Natural killer cell (primary cell): ENCODE measurements at regions not wholly inside any gene's neighbourhood (a gene's known extent, or its start where the extent isn't known, plus 50 kb on each side); places are given as distances from the start of the nearest gene placed in this dataset.

ENCODE experiments used
- ATAC-seq, 3 donors: fragments of 150-1000 bp in 2 of 3; fragments of 200-7000 bp in 1 of 3; cut with Tn5 transposase; 1 replicate in 1 of 3; 2 replicates in 2 of 3; pipeline ENCODE4 v1.10.0; 2021; ENCODE audit warnings: mild to moderate bottlenecking in 2 of 3, moderate library complexity in 2 of 3
- DNase-seq, 2 donors: peaks; one replicate each; pipeline versions ENCODE4 v3.0.0 to v3.0.0-alpha.2; 2013 to 2021; ENCODE audit warnings: mixed read lengths in 1 of 2
- H3K27ac ChIP-seq: one replicate; pipeline ENCODE4 v1.5.1; 2013; ENCODE audit warnings: mild to moderate bottlenecking, low read length
- H3K27me3 ChIP-seq: one replicate; pipeline ENCODE4 v1.6.1; 2013; ENCODE audit warnings: low read length; ENCODE audit not compliant: control insufficient read depth, insufficient read depth
- H3K36me3 ChIP-seq: one replicate; pipeline ENCODE4 v1.6.1; 2013; ENCODE audit warnings: low read length; ENCODE audit not compliant: control insufficient read depth, insufficient read depth
- H3K4me1 ChIP-seq: one replicate; pipeline ENCODE4 v1.6.1; 2013; ENCODE audit warnings: low read length; ENCODE audit not compliant: control insufficient read depth, insufficient read depth
- H3K4me3 ChIP-seq: one replicate; pipeline ENCODE4 v1.5.1; 2013; ENCODE audit warnings: low read length
- H3K9me3 ChIP-seq: one replicate; pipeline ENCODE4 v1.6.1; 2013; ENCODE audit warnings: low read length; ENCODE audit not compliant: control insufficient read depth, insufficient read depth
- H3K27ac Mint-ChIP-seq, 2 donors: one replicate each; pipeline ENCODE4 v1.8.0; 2022; ENCODE audit warnings: mild to moderate bottlenecking in 2 of 2, mixed read lengths in 2 of 2, moderate library complexity in 1 of 2
- H3K27me3 Mint-ChIP-seq, 2 donors: one replicate each; pipeline ENCODE4 v1.8.0; 2022; ENCODE audit warnings: low read depth in 2 of 2, mixed read lengths in 2 of 2
- H3K36me3 Mint-ChIP-seq: one replicate; pipeline ENCODE4 v1.8.0; 2022; ENCODE audit warnings: mixed read lengths
- H3K4me1 Mint-ChIP-seq, 2 donors: one replicate each; pipeline ENCODE4 v1.8.0; 2022; ENCODE audit warnings: mixed read lengths in 2 of 2
- H3K4me3 Mint-ChIP-seq: one replicate; pipeline ENCODE4 v1.8.0; 2022; ENCODE audit warnings: mild to moderate bottlenecking, moderate library complexity, mixed read lengths
- H3K9me3 Mint-ChIP-seq, 2 donors: one replicate each; pipeline ENCODE4 v1.8.0; 2022; ENCODE audit warnings: mixed read lengths in 2 of 2
- WGBS: methylation state at CpG from one replicate; pipeline ENCODE4 v1.1.7; 2013; ENCODE audit warnings: missing lambda C conversion rate; ENCODE audit not compliant: insufficient coverage; 5-methylcytosine and 5-hydroxymethylcytosine counted together
- intact Hi-C: fragments of 100-400 bp; cut with micrococcal nuclease; formaldehyde crosslinking; loops from one replicate; pipeline ENCODE4 v1.14.2; 2022
- TF ChIP-seq, protein P1 (sequence below): fragments of 200-600 bp; IDR thresholded peaks from one replicate; pipeline ENCODE4 v1.8.0; 2022; ENCODE audit warnings: antibody characterized with exemption

- Histone ChIP-seq H3K9me3 (peaks cover 5% of the 10 kb centered on the region), H3K4me3 (no peak overlapping the region), H3K27me3 (no peaks in the 10 kb centered on the region), H3K36me3 (no peaks in the 10 kb centered on the region), H3K27ac (no peak overlapping the region), H3K4me1 (no peaks in the 10 kb centered on the region)
- intact Hi-C loops: no loop called here
- no peaks in the 10 kb centered on the region for H3K36me3 Mint-ChIP-seq
- peaks cover 4% of the 10 kb centered on the region in 2 donors for H3K9me3 Mint-ChIP-seq
- peaks cover 0 to 13% of the 10 kb centered on the region in 2 donors for H3K27me3 Mint-ChIP-seq
- no peak for ATAC-seq
- no peaks in the 10 kb centered on the region for H3K4me1 Mint-ChIP-seq
- H3K27ac Mint-ChIP-seq: no peak overlapping the region
- no peak for DNase-seq
- WGBS: 91% methylated on average over 3 of the region's 4 CpGs
- no peak overlapping the region for H3K4me3 Mint-ChIP-seq
- TF ChIP-seq, protein P1, sequence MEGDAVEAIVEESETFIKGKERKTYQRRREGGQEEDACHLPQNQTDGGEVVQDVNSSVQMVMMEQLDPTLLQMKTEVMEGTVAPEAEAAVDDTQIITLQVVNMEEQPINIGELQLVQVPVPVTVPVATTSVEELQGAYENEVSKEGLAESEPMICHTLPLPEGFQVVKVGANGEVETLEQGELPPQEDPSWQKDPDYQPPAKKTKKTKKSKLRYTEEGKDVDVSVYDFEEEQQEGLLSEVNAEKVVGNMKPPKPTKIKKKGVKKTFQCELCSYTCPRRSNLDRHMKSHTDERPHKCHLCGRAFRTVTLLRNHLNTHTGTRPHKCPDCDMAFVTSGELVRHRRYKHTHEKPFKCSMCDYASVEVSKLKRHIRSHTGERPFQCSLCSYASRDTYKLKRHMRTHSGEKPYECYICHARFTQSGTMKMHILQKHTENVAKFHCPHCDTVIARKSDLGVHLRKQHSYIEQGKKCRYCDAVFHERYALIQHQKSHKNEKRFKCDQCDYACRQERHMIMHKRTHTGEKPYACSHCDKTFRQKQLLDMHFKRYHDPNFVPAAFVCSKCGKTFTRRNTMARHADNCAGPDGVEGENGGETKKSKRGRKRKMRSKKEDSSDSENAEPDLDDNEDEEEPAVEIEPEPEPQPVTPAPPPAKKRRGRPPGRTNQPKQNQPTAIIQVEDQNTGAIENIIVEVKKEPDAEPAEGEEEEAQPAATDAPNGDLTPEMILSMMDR: no peak
Observed at GRCh38 chr15:95059346-95059905, 828.1 kb downstream of the MCTP2 start.

DNA sequence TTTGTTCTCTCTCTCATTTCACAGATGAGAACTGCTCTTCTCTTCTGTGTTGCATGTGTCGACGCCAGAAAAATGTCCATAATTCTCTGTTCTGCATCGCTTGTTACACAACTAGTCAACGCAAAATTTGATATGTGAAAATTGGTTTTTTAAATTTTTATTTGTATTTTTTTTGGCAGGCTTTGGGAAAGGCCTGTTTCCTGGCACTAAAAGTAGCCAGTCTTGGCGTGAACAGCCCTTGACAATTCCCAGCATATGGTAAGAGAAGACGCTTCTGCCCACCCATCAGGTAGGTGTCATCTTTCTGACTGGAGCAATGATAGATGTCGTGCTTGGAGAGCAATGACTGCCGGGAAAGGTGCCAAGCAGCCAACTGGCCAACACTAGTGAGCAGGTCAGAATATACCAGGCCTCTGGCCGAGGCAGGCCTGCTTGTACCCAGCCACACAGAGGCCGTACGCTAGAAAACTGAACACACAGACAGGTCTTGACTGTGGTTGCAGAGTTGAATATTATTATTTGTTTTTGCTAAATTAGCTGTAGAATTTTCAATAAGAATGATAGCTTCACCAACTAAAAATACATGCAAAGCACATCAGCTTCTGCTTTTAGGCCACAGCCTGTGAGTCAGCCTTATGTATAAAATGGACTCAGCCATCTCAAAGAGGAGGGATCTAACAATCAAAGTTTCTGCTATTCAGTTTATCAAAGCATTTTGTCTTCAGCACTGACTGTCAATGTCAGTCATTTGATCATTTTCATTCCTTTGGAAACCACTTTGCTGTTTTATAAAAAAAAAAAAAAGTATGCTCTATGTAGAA, 837.5 kb downstream of the MCTP2 start:
- intact Hi-C loops: no loop called here
- WGBS: 90% methylated on average over 11 of the region's 11 CpGs

GRCh38 chr15:95075792-95076677, 844.7 kb downstream of the MCTP2 start:
- H3K4me3 Mint-ChIP-seq: no peak overlapping the region
- Histone ChIP-seq H3K4me3 (no peak overlapping the region), H3K36me3 (no peaks in the 10 kb centered on the region), H3K27ac (no peak overlapping the region), H3K27me3 (no peaks in the 10 kb centered on the region), H3K4me1 (no peaks in the 10 kb centered on the region), H3K9me3 (no peaks in the 10 kb centered on the region)
- no peak for DNase-seq
- ATAC-seq: no peak
- no peaks in the 10 kb centered on the region for H3K9me3 Mint-ChIP-seq
- TF ChIP-seq, protein P1: no peak
- no peaks in the 10 kb centered on the region for H3K36me3 Mint-ChIP-seq
- no peak overlapping the region for H3K27ac Mint-ChIP-seq
- H3K27me3 Mint-ChIP-seq: peaks cover 0 to 7% of the 10 kb centered on the region in 2 donors
- intact Hi-C loops: no loop called here
- no peaks in the 10 kb centered on the region for H3K4me1 Mint-ChIP-seq
- 93% methylated on average over 12 of the region's 13 CpGs for WGBS

More for the DNA sequence above, 837.5 kb downstream of the MCTP2 start:
- Mint-ChIP-seq H3K27ac (no peak overlapping the region), H3K4me1 (no peaks in the 10 kb centered on the region), H3K9me3 (peaks cover 3 to 5% of the 10 kb centered on the region in 2 donors), H3K4me3 (no peak overlapping the region), H3K27me3 (peaks cover 0 to 21% of the 10 kb centered on the region in 2 donors), H3K36me3 (no peaks in the 10 kb centered on the region)
- Histone ChIP-seq H3K27me3 (no peaks in the 10 kb centered on the region), H3K4me1 (no peaks in the 10 kb centered on the region), H3K36me3 (no peaks in the 10 kb centered on the region), H3K4me3 (no peak overlapping the region), H3K9me3 (no peaks in the 10 kb centered on the region), H3K27ac (no peak overlapping the region)
- DNase-seq: no peak
- TF ChIP-seq, protein P1: no peak
- no peak for ATAC-seq
